RWPE1 (cell line): ENCODE measurements at regions not wholly inside any gene's neighbourhood (a gene's known extent, or its start where the extent isn't known, plus 50 kb on each side); places are given as distances from the start of the nearest gene placed in this dataset.

Source experiments
- CTCF ChIA-PET: fragments of 350-600 bp; sonication (Branson Sonifier 250); formaldehyde crosslinking; extraction: SDS; loops from one replicate; lab custom pipeline; 2021; lab: Yijun Ruan, JAX
- POLR2A ChIA-PET: fragments of 400-600 bp; formaldehyde crosslinking; extraction: SDS; loops from one replicate; lab custom pipeline; 2020; ENCODE audit warnings: antibody characterized with exemption; ENCODE audit not compliant: low non-redundant PET; lab: Yijun Ruan, JAX
- DNase-seq: peaks from one replicate; pipeline ENCODE4 v3.0.0; 2012; ENCODE audit warnings: low spot score
- H3K27ac ChIP-seq: fragments of 450-650 bp; 2 replicates; pipeline ENCODE4 v1.5.1; 2017
- CTCF ChIP-seq: fragments of 450-650 bp; conservative IDR thresholded peaks from 2 replicates; pipeline ENCODE4 v1.5.1; 2017; ENCODE audit warnings: low read depth, mild to moderate bottlenecking

DNA sequence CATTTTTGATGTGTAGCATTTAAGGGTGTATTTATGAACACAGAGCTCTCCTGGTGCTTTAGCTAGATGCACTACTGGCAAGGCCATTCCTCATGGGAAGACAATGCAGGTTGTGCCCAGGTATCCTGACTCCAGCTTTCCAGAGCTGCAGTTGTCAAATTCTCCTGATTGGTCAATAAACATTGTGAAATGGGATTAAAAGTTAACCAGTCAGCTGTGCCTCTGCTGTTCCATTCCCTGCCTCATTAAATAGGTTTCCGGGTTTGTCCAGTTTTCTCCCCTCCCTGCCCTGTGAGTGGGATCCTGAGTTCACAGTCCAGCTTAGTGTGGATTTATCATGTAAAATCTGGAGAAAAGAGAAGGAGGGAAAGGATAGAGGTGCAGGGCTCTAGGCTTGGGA lies 207.3 kb downstream of the SQOR start:
- DNase-seq = no peak
- ChIA-PET CTCF (interaction anchor here (0.7 kb wide), 2 partner anchors 47 to 329 kb away, joined by 3 read pairs; no protein-coding TSS in a partner anchor), POLR2A (no interaction called here)
- no peak overlapping the region for H3K27ac ChIP-seq
- no peak for TF ChIP-seq CTCF

- no peak overlapping the region for H3K27ac ChIP-seq
- ChIA-PET CTCF (no interaction called here), POLR2A (no interaction called here)
- no peak for TF ChIP-seq CTCF
- DNase-seq = no peak
Observed at GRCh38 chr15:45847645-45848044, 212.8 kb downstream of the SQOR start.

DNA sequence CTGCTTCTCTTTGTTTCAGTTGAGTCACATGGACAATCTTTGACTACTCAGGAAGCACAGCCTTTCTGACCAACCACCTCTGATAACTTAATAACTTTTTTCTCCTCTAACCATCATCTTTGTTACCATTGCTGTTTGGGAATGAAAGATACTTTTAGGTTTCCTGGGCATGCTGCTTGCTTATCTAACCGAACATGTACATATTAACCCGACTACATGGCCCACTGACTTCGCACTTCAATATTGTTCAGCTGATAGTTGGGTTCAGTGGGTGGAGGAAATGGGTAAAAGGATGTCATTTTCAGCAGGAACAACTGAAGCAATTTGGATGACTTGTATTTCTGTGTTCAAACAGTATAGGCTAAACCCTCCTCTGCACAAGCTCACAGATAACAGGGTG lies 214.3 kb downstream of the SQOR start:
- DNase-seq = no peak
- CTCF ChIA-PET = no interaction called here
- H3K27ac ChIP-seq = no peak overlapping the region
- POLR2A ChIA-PET = no interaction called here
- no peak for TF ChIP-seq CTCF

DNA sequence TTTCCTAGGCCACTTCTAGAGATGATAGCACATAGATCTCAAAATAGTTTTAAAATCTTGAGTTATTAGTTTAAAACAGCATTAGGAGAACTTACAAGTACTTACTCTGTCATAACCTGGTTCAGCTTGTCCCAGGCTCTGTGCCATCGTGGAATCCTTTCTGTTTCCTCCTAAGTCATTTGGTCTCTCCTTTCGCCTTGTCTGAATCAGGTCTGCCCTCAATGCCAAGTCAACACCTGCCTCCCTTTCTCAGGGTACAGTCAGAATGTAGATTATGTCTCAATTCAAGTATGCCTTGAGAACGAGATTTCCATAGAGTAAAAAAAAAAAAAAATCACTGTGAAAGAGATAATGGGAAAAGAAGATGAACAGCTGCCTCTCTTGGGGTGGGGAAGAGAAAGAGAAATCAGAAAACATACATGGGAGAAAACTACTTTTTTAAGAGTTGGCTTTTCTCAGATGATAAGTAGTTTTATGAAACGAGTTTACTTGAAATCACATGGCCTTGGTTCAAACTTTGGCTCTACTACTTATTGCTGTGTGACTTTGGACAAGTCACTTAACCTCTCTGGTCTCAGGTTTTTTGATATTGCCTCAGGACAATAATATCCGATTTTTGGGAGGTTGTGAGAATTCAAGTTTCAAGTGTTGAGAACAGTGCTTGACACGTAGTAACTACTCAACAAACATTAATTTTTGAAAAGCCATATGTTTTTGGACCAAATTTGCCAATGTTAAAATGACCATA lies 219.8 kb downstream of the SQOR start:
- no peak overlapping the region for H3K27ac ChIP-seq
- no peak for DNase-seq
- no peak for TF ChIP-seq CTCF
- ChIA-PET CTCF (interaction anchor here (0.7 kb wide), 1 partner anchor 65 kb away, joined by 3 read pairs; no protein-coding TSS in a partner anchor), POLR2A (no interaction called here)

DNA sequence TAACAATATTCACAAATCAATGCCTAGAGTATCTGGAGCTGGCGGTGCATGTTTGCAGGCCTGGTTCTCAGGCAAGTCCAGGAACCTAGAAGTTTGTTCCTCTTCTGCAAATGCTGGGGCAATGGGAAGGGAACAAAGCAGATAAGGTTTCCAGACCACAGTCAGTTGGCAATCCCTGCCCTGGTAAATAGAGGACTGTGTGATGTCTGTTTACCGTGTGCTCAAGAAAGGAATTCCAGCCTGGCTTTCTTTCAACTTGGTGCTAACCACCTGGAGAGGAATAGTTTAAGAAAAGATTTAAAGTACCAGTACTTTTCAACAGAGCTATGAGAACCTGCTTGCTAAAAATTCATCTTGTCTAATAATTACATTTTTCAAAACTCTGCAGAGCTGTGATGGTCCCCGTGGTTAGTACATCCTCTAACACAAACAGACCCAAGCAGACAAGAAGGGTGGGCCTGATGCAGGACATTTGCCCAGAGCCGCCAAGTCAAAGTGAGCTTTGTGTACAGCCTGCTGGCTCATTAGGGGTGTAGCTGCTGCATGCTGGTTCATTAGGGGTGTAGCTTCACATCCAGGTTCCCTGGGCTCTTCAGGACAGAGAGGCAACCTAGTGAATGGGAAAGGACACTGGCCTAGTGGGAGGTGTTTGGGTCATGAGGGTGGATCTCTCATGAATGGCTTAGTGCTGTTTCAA lies 220.5 kb downstream of the SQOR start:
- POLR2A ChIA-PET = interaction anchor here (0.6 kb wide), 1 partner anchor 271 kb away, joined by 4 read pairs; no protein-coding TSS in a partner anchor
- TF ChIP-seq CTCF = no peak
- DNase-seq = no peak
- no peak overlapping the region for H3K27ac ChIP-seq
- CTCF ChIA-PET = interaction anchor here (0.7 kb wide), 1 partner anchor 66 kb away, joined by 3 read pairs; no protein-coding TSS in a partner anchor

DNA sequence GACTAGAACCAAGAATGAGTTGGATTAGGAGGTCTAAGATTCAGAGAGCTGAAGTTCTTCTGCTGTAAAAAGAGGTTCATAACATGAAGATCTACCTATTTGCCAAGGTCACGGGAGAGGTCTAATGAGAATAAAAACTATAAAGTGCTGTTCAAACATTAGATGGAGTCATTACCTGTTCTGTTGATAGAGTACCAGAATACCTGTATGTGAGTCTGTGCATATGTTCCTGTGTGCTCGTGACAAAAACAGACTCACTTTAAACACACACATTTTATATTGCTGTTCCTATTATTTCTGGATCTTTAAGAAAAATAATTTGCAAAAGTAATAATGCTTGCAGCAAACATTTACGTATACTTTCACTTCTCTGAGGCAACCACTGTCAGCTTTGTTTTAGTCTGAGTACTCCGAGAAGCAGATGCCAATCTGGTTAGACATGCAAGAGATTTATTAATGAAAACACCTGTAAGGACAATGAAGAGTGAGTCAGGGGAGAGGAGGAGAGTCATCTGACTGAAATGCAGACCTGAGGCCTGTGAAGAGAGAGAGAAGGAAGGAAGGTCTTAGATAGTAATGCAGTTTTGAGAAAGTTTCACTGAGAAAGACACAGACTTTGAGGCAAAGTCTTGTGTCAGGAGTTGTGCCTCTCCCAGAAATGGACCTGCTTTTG lies 221.2 kb downstream of the SQOR start:
- H3K27ac ChIP-seq = no peak overlapping the region
- ChIA-PET POLR2A (interaction anchor here (0.6 kb wide), 1 partner anchor 271 kb away, joined by 4 read pairs; no protein-coding TSS in a partner anchor), CTCF (no interaction called here)
- TF ChIP-seq CTCF = no peak
- DNase-seq = peak; percentile 95
